Fibroblast of villous mesenchyme (primary cell): ENCODE measurements at regions not wholly inside any gene's neighbourhood (a gene's known extent, or its start where the extent isn't known, plus 50 kb on each side); places are given as distances from the start of the nearest gene placed in this dataset.
A peak's percentile ranks its signal among the peaks of the same experiment; 100 is the strongest.

Experiments
- DNase-seq: peaks from one replicate; pipeline ENCODE4 v3.0.0-alpha.2; 2010; ENCODE audit warnings: low read depth
- H3K4me3 ChIP-seq: 2 replicates; pipeline ENCODE4 v1.5.1; 2011; ENCODE audit warnings: low read depth, mild to moderate bottlenecking, low read length
- CTCF ChIP-seq: IDR thresholded peaks from 2 replicates; pipeline ENCODE4 v1.5.1; 2012; ENCODE audit warnings: low read depth, mild to moderate bottlenecking, low read length; ENCODE audit not compliant: insufficient read depth

GRCh38 chr1:94741996-94742395 lies 78.2 kb upstream of the SLC44A3 start:
- no peak for DNase-seq
- no peak for TF ChIP-seq CTCF

GRCh38 chr1:94741510-94741909 lies 78.6 kb upstream of the SLC44A3 start:
- H3K4me3 ChIP-seq, result no peak overlapping the region
- TF ChIP-seq CTCF, result peak; percentile 22
- DNase-seq, result peak; percentile 45

More at GRCh38 chr1:94741996-94742395, 78.2 kb upstream of the SLC44A3 start:
- no peak overlapping the region for H3K4me3 ChIP-seq

- no peak overlapping the region for H3K4me3 ChIP-seq
- DNase-seq, result peak; percentile 97
- no peak for TF ChIP-seq CTCF
Observed at GRCh38 chr1:94739521-94740061, 80.6 kb upstream of the SLC44A3 start.

GRCh38 chr1:94738371-94738770 lies 81.8 kb upstream of the SLC44A3 start:
- no peak overlapping the region for H3K4me3 ChIP-seq
- DNase-seq, result peak; percentile 88
- TF ChIP-seq CTCF, result peak; percentile 38

GRCh38 chr1:94737124-94737998 lies 82.8 kb upstream of the SLC44A3 start:
- DNase-seq, result peak; percentile 77
- no peak overlapping the region for H3K4me3 ChIP-seq
- no peak for TF ChIP-seq CTCF

- DNase-seq, result no peak
- H3K4me3 ChIP-seq, result no peak overlapping the region
- no peak for TF ChIP-seq CTCF
Observed at GRCh38 chr1:94736549-94736948, 83.6 kb upstream of the SLC44A3 start.
